GM19238 (cell line): ENCODE measurements at regions not wholly inside any gene's neighbourhood (a gene's known extent, or its start where the extent isn't known, plus 50 kb on each side); places are given as distances from the start of the nearest gene placed in this dataset.

ENCODE experiments used
- DNase-seq: peaks from one replicate; pipeline ENCODE4 v3.0.0; 2011; ENCODE audit warnings: low spot score; ENCODE audit not compliant: insufficient read length

DNA sequence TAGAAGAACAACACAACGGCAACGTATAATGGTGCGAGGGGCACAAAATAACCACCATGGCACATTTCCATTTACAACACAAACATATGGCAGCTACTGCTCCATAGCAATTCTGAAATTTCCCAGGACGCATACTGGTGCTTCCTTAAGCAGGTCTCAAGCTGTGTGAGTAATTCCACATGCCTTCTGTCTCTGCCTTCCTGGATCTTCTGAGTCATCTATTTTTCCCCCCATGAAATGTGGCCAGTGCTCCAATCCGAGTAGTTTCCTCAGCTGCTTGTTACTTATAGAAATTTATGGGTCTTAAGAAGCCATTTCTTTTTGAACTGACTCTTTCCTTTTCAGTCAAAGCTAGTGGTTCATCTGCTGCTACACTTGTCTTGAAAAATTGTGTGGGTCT, 256.6 kb upstream of the KLF6 start:
- DNase-seq = no peak

GRCh38 chr10:4038000-4038399, 253.0 kb upstream of the KLF6 start:
- DNase-seq = no peak

DNA sequence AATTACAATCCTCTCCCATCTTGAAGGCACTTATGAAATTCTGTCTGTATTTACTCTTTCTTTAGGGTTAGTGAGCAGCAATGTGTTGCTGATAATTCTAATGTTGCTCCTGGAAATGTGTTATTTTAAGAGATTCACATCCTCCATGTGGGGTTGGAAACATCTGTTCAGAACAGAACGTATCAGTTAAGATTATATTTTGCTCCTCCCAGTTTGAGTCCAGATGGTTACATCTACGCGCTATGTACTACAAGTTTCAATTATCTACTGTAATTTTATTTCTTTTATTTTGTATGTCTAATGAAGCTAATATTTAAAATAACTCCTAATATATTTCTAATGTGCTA, 250.6 kb upstream of the KLF6 start:
- no peak for DNase-seq

- no peak for DNase-seq
Measured at GRCh38 chr10:4034907-4035598, 250.0 kb upstream of the KLF6 start.

- DNase-seq = peak; percentile 47
Measured at GRCh38 chr10:4033341-4033896, 248.4 kb upstream of the KLF6 start.

DNA sequence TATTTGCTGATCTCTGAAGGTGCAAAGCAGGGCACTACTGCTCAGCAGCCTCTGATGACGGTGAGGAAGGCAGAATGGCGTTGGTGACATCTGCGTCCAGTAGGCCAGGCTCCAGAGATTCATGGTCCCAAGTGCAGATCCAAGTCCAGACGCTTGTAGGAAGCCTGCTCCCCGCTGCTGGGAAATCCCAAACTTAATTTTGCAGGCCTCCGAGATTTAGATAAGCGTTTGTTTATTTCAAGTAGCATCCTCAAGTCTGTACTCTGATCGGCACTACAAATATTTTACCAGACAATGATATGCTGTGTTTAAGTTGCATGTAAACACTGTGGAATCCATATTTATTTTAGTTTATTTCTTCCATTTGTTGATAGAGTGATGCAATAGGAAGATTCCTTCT, 244.9 kb upstream of the KLF6 start:
- no peak for DNase-seq

GRCh38 chr10:4028854-4029583, 244.0 kb upstream of the KLF6 start:
- DNase-seq = no peak

DNA sequence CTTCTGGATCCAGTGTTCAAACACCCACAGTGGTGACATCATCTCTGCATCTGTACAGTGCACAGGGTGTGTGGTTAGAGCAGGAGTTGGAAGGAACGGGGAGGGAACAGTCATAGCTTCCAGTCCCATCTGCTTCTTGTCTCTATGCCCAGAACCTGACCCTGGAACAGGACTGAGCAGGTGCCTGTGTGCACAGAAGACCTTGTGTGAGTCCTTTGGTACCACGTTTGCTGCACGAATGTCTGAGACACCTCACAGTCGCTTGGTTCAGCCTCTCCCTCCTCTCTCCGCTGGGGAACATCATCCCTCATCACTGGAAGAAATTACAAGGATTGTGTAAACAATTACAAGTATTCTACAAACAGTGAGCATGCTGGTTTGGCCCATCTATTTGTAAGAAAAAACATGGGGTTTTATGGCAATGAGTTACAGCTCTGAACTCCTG, 243.0 kb upstream of the KLF6 start:
- no peak for DNase-seq

DNA sequence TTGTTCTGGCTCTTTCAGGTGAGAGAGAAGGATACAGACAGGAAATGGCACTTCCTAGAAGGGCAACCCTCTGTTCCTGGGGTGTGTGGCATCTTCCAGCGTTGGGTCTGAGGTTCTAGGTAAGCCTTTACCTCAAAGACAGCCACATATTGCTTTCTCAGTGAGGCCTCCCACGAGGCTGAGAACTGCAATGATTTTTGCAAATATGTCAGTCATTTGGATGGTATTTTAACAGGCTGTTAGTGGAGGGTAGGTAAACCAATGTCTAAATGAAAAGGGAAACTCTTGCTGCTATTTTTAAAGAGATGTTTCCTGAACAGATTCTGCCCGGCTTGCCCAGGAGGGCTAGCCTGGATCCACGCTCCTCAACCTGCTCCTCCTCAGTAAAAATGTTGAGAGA, 240.3 kb upstream of the KLF6 start:
- DNase-seq = no peak

- DNase-seq = no peak
Measured at GRCh38 chr10:4024516-4025245, 239.7 kb upstream of the KLF6 start.

DNA sequence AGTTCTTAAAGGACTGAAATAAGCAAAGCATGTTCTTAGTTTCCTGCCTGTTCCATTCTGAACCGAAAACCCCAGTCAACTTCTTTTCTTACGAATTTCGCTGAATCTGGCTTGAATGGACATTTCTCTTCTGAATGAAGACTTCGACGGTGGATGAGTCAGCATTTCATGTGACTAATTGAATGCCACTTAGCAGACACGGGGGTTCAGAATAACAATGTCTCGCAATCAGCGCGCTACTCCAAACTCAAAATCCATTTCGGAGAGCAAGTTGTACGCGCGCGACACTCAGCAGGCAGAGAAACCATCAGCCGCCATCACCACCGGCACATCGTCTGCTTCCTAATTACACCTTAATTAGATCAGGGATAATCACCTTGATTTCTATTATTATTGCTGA, 239.0 kb upstream of the KLF6 start:
- no peak for DNase-seq

GRCh38 chr10:4022473-4022872, 237.5 kb upstream of the KLF6 start:
- DNase-seq = no peak

DNA sequence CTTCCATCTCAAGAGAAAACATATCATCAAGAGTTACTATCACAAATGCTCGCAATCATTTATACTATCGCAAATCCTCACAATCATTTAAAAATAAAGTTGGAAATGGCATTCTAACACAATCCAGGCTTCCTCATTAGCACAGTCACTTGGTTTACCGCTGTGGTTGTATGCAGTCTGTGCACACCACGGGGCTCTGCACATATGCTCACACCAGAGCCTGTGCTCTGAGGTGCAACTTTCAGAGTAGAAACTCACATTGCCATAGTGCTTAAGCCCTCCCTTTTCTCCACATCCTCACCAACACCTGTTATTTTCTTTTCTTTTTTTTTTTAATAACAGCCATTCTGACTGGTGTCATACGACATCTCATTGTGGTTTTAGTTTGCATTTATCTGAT, 235.6 kb upstream of the KLF6 start:
- no peak for DNase-seq

- no peak for DNase-seq
Measured at GRCh38 chr10:4018054-4018511, 233.1 kb upstream of the KLF6 start.

DNA sequence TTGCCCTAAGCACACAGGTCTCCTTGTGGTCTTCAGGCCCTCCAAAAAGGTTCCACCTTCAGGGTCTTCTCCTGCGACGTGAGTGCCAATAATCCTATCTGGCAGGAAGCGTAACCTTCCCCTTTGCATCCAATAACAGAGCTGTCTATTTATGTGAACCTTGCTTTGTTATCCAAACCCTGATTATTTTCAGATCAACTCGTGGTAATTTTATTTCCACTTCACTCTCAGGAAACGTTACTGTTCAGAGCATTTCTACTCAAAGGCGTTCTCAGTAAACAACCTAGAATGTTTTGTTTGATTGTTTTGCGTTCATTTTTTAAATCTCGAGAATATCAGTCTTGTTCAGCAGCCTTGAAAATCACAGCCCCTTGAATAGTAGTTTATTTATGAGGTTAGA, 232.3 kb upstream of the KLF6 start:
- DNase-seq = no peak

- no peak for DNase-seq
Measured at GRCh38 chr10:4016214-4016740, 231.3 kb upstream of the KLF6 start.

DNA sequence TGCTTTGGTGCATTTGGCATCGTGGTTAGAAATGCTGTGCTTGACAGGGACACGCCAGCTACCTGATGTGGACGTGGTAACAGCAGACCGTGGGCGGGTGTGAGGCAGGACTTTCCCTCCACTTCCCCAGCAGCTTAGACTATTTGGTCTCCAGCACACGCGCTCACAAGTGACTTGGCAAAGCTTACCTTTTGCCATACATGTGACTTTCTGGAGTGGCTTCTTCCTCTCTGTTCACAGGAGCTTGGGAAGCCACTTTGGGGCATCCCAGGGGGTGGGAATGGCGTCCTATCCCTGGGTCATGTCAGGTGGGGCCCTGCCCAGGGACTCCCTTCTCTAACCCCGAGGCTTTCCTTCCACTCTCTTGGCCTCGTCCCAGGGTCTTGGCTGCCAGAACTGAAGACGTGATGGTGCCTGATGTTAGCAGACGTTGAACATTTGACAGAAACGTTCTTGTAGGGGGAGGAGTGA, 228.7 kb upstream of the KLF6 start:
- peak; percentile 23 for DNase-seq

DNA sequence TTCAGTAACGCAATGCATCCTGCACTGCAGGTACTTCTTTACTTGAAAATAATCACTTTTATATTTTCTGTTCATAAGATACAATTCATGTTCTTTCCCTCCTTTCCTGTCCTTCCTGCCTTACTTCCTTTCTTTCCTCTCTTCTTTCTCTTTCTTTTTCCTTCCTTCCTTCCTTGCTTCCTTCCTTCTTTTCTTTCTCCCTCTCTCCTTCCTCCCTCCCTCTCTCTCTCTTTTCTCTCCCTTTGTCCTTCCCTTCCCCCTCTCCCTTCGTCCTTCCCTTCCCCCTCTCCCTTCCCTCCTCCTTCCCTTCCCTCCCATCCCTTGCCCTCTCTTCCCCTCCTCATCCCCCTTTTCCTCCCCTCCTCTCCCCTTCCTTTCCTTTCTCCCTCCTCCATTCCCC, 227.8 kb upstream of the KLF6 start:
- DNase-seq = no peak

DNA sequence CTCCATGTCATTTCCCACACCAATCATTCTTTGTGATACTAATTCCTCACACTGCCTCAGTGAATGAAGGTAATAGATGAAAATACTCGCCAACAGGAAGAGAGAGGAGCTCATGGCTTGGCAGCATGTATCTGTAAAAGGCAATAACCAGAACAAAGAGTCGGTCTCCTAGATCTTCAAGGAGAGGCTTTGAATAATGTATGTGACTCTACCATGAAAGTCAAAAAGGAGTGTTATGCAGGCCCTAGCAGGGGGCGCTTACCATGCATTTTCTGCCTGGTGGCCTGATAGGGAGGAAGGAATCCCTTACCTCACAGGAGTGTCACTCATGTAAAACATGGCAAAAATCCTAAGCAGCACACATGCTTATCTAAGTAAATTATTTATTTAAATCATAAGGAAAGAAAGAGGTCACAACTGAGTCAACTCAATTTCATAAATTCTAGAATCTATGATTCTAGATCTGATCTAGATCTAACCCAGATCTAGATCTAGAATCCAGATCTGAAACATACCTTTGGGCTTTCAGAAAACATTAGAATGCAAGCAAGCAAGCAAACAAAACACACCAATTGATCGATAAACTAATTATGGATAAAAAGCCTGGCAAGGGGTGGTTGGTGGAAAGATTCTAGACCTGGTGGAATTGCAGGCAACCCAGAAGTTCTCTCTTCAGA, 226.3 kb upstream of the KLF6 start:
- DNase-seq = no peak

- DNase-seq = no peak
Measured at GRCh38 chr10:4008676-4009382, 223.8 kb upstream of the KLF6 start.

- no peak for DNase-seq
Measured at GRCh38 chr10:4007771-4008170, 222.8 kb upstream of the KLF6 start.
